Nephron progenitor cell (in vitro differentiated cells): ENCODE measurements at regions not wholly inside any gene's neighbourhood (a gene's known extent, or its start where the extent isn't known, plus 50 kb on each side); places are given as distances from the start of the nearest gene placed in this dataset.
"Not testable (repeated sequence)": the region's sequence is repeated elsewhere in the genome, so short reads cannot be mapped to it uniquely, and the experiment has no call there.

ENCODE experiments used
- DNase-seq: peaks from one replicate; pipeline ENCODE4 v3.0.0; 2021
- H3K27ac Mint-ChIP-seq: 2 replicates; pipeline ENCODE4 v1.8.0; 2021; ENCODE audit warnings: mild to moderate bottlenecking, moderate library complexity, mixed read lengths
- H3K27me3 Mint-ChIP-seq: 2 replicates; pipeline ENCODE4 v1.8.0; 2021; ENCODE audit warnings: mild to moderate bottlenecking, low read depth, mixed read lengths; ENCODE audit not compliant: poor library complexity
- H3K36me3 Mint-ChIP-seq: 2 replicates; pipeline ENCODE4 v1.8.0; 2021; ENCODE audit warnings: low read depth, mixed read lengths
- H3K4me1 Mint-ChIP-seq: 2 replicates; pipeline ENCODE4 v1.8.0; 2021; ENCODE audit warnings: mixed read lengths
- H3K4me3 Mint-ChIP-seq: 2 replicates; pipeline ENCODE4 v1.8.0; 2021; ENCODE audit warnings: mild to moderate bottlenecking, moderate library complexity, mixed read lengths
- H3K9me3 Mint-ChIP-seq: 2 replicates; pipeline ENCODE4 v1.8.0; 2021; ENCODE audit warnings: mild to moderate bottlenecking, moderate library complexity, mixed read lengths
- TF ChIP-seq, protein P1 (sequence below): fragments of 200-600 bp; sonication (generic); IDR thresholded peaks from 2 replicates; pipeline ENCODE4 v1.5.0; 2021; ENCODE audit warnings: antibody characterized with exemption

DNA sequence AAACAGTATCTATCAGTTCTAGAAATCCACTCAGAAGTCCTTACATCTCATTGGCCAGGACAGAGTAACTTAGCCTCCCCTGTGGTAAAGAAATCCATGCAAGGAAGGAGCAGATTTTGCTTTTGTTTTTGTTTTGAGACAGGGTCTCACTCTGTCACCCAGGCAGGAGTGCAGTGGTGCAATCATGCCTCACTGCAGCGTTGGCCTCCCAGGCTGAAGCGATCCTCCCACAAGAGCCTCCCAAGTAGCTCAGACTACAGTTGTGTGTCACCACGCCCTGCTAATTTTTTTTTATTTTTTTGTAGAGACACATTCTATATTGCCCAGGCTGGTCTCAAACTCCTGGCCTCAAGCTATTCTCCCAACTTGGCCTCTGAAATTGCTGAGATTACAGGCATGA lies 185.1 kb downstream of the NRP2 start:
- Mint-ChIP-seq H3K27me3 (no peaks in the 10 kb centered on the region), H3K36me3 (no peaks in the 10 kb centered on the region), H3K9me3 (no peaks in the 10 kb centered on the region), H3K27ac (no peak overlapping the region), H3K4me3 (no peak overlapping the region), H3K4me1 (peaks cover 23% of the 10 kb centered on the region)
- DNase-seq: no peak
- TF ChIP-seq, protein P1, sequence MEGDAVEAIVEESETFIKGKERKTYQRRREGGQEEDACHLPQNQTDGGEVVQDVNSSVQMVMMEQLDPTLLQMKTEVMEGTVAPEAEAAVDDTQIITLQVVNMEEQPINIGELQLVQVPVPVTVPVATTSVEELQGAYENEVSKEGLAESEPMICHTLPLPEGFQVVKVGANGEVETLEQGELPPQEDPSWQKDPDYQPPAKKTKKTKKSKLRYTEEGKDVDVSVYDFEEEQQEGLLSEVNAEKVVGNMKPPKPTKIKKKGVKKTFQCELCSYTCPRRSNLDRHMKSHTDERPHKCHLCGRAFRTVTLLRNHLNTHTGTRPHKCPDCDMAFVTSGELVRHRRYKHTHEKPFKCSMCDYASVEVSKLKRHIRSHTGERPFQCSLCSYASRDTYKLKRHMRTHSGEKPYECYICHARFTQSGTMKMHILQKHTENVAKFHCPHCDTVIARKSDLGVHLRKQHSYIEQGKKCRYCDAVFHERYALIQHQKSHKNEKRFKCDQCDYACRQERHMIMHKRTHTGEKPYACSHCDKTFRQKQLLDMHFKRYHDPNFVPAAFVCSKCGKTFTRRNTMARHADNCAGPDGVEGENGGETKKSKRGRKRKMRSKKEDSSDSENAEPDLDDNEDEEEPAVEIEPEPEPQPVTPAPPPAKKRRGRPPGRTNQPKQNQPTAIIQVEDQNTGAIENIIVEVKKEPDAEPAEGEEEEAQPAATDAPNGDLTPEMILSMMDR: no peak

DNA sequence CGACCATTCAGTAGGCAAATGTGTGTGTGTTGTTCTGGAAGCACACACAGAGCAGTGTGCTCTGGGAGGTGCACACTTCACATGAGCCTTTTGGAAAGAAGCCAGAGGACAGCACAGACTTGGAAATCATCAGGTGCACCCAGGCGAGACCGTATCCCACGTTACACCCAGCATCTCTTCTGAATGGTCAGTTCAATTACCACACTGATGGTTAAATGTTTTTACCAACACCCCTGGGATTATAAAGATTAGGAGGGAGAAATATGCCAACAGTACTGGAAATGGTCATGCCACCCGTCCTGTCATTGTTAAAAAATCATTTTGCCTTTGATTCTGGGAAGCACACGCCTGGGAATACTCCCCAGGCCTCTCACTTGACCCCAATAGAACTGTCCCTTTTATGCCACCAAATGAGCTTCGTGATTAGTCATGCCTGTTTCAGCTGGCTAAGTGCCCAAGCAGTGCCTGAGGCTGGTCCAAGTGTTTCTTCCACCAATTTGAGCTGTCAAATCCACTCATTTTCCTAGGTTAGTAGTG lies 183.7 kb downstream of the NRP2 start:
- Mint-ChIP-seq H3K27ac (no peak overlapping the region), H3K9me3 (no peaks in the 10 kb centered on the region), H3K27me3 (no peaks in the 10 kb centered on the region), H3K4me1 (peaks cover 26% of the 10 kb centered on the region), H3K4me3 (no peak overlapping the region), H3K36me3 (no peaks in the 10 kb centered on the region)
- no peak for DNase-seq
- TF ChIP-seq, protein P1: no peak

DNA sequence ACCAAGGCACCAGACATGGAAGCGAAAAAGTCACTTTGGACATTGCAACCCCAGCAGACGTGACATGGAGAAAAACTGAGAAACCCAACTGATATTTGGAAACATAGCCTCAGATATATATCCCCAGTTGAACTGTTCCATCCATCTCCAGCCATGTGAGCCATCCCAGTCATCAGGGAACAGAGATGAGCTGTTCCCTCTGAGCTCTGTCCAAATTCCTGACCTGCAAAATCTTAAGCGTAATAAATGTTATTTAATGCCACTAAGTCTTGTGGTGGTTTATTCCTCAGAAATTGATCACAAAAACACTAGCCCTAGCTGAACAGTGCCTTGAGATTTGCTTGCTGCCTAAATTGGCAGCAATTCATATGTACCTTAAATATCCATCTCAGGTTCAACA lies 182.8 kb downstream of the NRP2 start:
- H3K9me3 Mint-ChIP-seq: no peaks in the 10 kb centered on the region
- no peak overlapping the region for H3K27ac Mint-ChIP-seq
- H3K4me3 Mint-ChIP-seq: no peak overlapping the region
- TF ChIP-seq, protein P1: no peak
- H3K36me3 Mint-ChIP-seq: no peaks in the 10 kb centered on the region
- H3K4me1 Mint-ChIP-seq: peaks cover 35% of the 10 kb centered on the region
- no peak for DNase-seq
- no peaks in the 10 kb centered on the region for H3K27me3 Mint-ChIP-seq

DNA sequence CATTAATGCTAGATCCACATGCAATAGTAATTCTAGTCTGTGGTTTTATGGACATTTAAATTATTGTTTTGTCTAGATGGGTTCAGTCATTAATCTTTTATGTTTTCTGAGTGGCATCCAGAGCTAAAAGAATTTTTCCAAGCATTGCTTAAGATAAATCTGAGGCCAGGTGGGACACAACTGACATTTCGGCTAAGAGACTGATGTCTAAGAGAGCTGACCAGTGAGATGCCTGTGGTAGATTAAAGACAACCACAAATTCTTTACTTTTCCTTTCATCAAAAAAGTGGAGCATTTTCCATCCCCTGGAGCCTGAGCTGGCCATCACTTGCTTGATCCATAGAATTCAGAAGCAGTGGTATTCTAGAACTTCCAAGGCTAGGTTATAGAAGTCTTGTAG lies 182.2 kb downstream of the NRP2 start:
- no peaks in the 10 kb centered on the region for H3K9me3 Mint-ChIP-seq
- no peaks in the 10 kb centered on the region for H3K36me3 Mint-ChIP-seq

DNA sequence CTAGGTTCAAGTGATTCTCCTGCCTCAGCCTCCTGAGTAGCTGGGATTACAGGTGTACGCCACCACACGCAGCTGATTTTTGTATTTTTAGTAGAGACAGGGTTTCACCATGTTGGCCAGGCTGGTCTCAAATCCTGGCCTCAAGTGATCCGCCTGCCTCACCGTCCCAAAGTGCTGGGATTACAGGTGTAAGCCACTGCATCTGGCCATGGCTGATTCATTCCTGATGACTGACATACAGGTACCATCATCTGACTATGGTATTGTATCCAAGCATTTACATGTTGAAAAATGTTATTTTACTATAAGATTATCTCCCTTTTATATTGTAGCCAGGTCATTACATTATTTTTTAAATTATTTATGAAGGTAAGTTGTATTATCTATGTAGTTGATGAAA lies 180.5 kb downstream of the NRP2 start:
- not testable (repeated sequence) for DNase-seq, H3K9me3 Mint-ChIP-seq, H3K36me3 Mint-ChIP-seq, H3K27me3 Mint-ChIP-seq, H3K27ac Mint-ChIP-seq, H3K4me3 Mint-ChIP-seq
- peaks cover 41% of the 10 kb centered on the region for H3K4me1 Mint-ChIP-seq

More for the DNA sequence above, 182.2 kb downstream of the NRP2 start:
- Mint-ChIP-seq H3K4me1 (peaks cover 35% of the 10 kb centered on the region), H3K27ac (no peak overlapping the region), H3K27me3 (no peaks in the 10 kb centered on the region), H3K4me3 (no peak overlapping the region)
- TF ChIP-seq, protein P1: no peak
- DNase-seq: no peak

DNA sequence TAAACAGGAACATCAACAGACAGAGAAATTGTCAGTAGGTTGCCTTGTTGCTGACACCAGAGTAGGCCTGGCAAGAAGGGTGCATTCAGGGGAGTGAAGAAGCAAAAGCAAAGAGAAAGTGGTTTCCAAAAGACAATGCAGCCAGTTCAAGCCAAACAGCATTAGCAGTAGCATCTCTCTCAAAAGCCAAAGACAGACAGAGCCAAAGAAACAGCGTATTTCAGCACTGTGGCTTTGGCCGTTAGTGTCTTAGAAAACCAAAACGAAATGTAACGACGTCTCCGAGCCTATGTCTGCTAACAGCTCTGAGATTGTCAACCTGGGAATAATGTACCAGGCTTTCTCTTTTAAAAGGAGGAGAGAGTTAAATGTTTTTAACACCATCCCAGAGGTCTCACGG lies 178.6 kb downstream of the NRP2 start:
- Mint-ChIP-seq H3K27ac (peak overlapping the region; percentile 5), H3K4me1 (peaks cover 31% of the 10 kb centered on the region), H3K4me3 (no peak overlapping the region), H3K36me3 (no peaks in the 10 kb centered on the region), H3K9me3 (no peaks in the 10 kb centered on the region), H3K27me3 (no peaks in the 10 kb centered on the region)
- no peak for DNase-seq
- TF ChIP-seq, protein P1: no peak
